ENCODE measurements at regions not wholly inside any gene's neighbourhood (a gene's known extent, or its start where the extent isn't known, plus 50 kb on each side); places are given as distances from the start of the nearest gene placed in this dataset.

- intact Hi-C loops (cut with micrococcal nuclease) = no loop called here
- peaks cover 9% of the 10 kb centered on the region for H3K4me1 Mint-ChIP-seq (ENCODE audit: insufficient read depth, unreplicated experiment)
- DNase-seq (ENCODE audit: unreplicated experiment) = no peak
- CTCF ChIA-PET = no interaction called here
- no peaks in the 10 kb centered on the region for H3K9me3 Mint-ChIP-seq (ENCODE audit: unreplicated experiment)
- no peak overlapping the region for H3K4me3 Mint-ChIP-seq (ENCODE audit: unreplicated experiment)
- no peak overlapping the region for H3K27ac Mint-ChIP-seq (ENCODE audit: low read depth, unreplicated experiment)
- POLR2A ChIA-PET = no interaction called here
- peaks cover 7% of the 10 kb centered on the region for H3K36me3 Mint-ChIP-seq (ENCODE audit: insufficient read depth, unreplicated experiment)
- no TSS peak for BruUV-seq (replicated peaks)
- TF ChIP-seq, protein P1, sequence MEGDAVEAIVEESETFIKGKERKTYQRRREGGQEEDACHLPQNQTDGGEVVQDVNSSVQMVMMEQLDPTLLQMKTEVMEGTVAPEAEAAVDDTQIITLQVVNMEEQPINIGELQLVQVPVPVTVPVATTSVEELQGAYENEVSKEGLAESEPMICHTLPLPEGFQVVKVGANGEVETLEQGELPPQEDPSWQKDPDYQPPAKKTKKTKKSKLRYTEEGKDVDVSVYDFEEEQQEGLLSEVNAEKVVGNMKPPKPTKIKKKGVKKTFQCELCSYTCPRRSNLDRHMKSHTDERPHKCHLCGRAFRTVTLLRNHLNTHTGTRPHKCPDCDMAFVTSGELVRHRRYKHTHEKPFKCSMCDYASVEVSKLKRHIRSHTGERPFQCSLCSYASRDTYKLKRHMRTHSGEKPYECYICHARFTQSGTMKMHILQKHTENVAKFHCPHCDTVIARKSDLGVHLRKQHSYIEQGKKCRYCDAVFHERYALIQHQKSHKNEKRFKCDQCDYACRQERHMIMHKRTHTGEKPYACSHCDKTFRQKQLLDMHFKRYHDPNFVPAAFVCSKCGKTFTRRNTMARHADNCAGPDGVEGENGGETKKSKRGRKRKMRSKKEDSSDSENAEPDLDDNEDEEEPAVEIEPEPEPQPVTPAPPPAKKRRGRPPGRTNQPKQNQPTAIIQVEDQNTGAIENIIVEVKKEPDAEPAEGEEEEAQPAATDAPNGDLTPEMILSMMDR (IDR thresholded peaks at IDR 0.05; ENCODE audit: unreplicated experiment) = no peak
- no peaks in the 10 kb centered on the region for H3K27me3 Mint-ChIP-seq (ENCODE audit: insufficient read depth, unreplicated experiment)
These were observed 130.5 kb downstream of the MRPL14 start for GRCh38 chr6:43996618-43997344.

DNA sequence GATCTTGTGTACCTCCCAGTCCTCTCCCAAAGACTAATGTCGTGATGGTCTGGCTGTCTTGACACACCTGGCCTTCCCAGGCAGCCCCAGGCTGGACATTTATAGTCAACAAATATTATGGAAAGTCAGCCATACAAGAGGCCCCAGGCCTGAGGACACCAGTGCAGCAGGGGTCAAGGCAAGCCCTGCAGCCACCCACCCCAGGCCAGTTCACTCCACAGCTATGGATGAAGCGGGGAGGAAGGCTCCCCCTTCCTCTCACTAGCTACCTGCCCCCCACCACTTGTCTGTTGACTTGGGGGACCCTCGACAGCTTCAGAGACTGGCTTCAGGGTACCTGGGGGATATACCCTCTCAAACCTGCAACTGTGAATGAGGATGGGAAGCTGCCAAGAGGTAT lies 132.1 kb downstream of the MRPL14 start:
- TF ChIP-seq, protein P1 (IDR thresholded peaks at IDR 0.05; ENCODE audit: unreplicated experiment) = no peak
- no peak overlapping the region for H3K4me3 Mint-ChIP-seq (ENCODE audit: unreplicated experiment)
- H3K27me3 Mint-ChIP-seq (ENCODE audit: insufficient read depth, unreplicated experiment) = no peaks in the 10 kb centered on the region
- peaks cover 9% of the 10 kb centered on the region for H3K4me1 Mint-ChIP-seq (ENCODE audit: insufficient read depth, unreplicated experiment)
- no peaks in the 10 kb centered on the region for H3K9me3 Mint-ChIP-seq (ENCODE audit: unreplicated experiment)
- H3K36me3 Mint-ChIP-seq (ENCODE audit: insufficient read depth, unreplicated experiment) = peaks cover 7% of the 10 kb centered on the region
- ChIA-PET CTCF (interaction anchor here (0.5 to 1.0 kb wide), 2 partner anchors 9 to 54 kb away, joined by 3 to 4 read pairs; no protein-coding TSS in a partner anchor), POLR2A (no interaction called here)
- DNase-seq (ENCODE audit: unreplicated experiment) = no peak
- BruUV-seq (replicated peaks) = no TSS peak
- no peak overlapping the region for H3K27ac Mint-ChIP-seq (ENCODE audit: low read depth, unreplicated experiment)
- intact Hi-C loops (cut with micrococcal nuclease) = no loop called here

GRCh38 chr6:43993881-43994523 lies 133.2 kb downstream of the MRPL14 start:
- no peaks in the 10 kb centered on the region for H3K9me3 Mint-ChIP-seq (ENCODE audit: unreplicated experiment)
- H3K36me3 Mint-ChIP-seq (ENCODE audit: insufficient read depth, unreplicated experiment) = peaks cover 7% of the 10 kb centered on the region
- BruUV-seq (replicated peaks) = no TSS peak
- peaks cover 9% of the 10 kb centered on the region for H3K4me1 Mint-ChIP-seq (ENCODE audit: insufficient read depth, unreplicated experiment)
- no peak overlapping the region for H3K27ac Mint-ChIP-seq (ENCODE audit: low read depth, unreplicated experiment)
- TF ChIP-seq, protein P1 (IDR thresholded peaks at IDR 0.05; ENCODE audit: unreplicated experiment) = no peak
- intact Hi-C loops (cut with micrococcal nuclease) = no loop called here
- ChIA-PET POLR2A (interaction anchor here (0.6 kb wide), 1 partner anchor 21 kb away, joined by 3 read pairs; no protein-coding TSS in a partner anchor), CTCF (interaction anchor here (0.6 kb wide), 1 partner anchor 184 kb away, joined by 3 read pairs; no protein-coding TSS in a partner anchor)
- H3K27me3 Mint-ChIP-seq (ENCODE audit: insufficient read depth, unreplicated experiment) = no peaks in the 10 kb centered on the region
- H3K4me3 Mint-ChIP-seq (ENCODE audit: unreplicated experiment) = no peak overlapping the region
- no peak for DNase-seq (ENCODE audit: unreplicated experiment)

DNA sequence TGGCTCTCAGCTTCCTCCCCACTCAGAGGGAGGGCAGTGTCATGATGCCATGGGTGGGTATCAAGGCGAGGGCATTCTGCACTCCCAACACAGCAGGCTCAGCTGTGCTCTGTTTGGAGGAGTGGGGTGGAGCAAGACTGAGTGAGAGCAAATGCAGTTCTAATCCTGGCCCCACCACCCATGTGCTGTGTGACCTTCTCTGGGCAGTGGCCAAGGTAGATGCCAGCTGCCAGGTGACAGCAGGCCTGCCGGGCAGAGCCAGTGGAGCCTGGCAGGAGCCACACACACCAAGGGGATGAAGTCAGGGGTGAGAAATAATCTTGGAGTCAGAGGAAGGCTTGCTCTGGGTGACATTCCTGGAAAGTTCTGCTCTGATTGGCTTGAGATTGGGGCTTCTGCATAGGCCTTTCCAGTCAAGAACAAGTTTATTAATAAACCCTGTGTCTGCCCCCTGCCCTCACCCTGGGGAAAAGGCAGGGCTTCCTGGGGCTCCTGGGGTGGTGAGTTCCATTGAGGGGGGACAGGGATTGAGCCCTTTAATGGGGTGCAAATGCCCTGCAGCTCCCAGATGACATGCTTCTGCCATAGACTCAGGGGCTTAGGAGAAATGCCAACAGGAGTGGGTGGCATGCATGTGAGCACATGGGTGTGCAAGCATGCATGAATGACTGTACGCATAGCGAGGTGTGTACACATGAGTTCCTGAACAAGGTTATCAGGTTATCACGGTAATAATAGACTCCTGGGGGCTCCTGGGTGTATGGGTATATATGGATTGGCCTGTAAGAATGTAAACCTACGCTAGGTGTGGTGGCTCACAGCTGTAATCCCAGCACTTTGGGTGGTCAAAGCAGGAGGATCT lies 134.2 kb downstream of the MRPL14 start:
- DNase-seq (ENCODE audit: unreplicated experiment) = no peak
- H3K9me3 Mint-ChIP-seq (ENCODE audit: unreplicated experiment) = no peaks in the 10 kb centered on the region
- ChIA-PET CTCF (interaction anchor here (0.6 to 1.0 kb wide), 2 partner anchors 82 to 321 kb away, joined by 3 to 4 read pairs; no protein-coding TSS in a partner anchor), POLR2A (interaction anchor here (0.6 to 1.0 kb wide), 2 partner anchors 39 to 69 kb away, joined by 3 read pairs; no protein-coding TSS in a partner anchor)
- H3K27me3 Mint-ChIP-seq (ENCODE audit: insufficient read depth, unreplicated experiment) = no peaks in the 10 kb centered on the region
- H3K4me1 Mint-ChIP-seq (ENCODE audit: insufficient read depth, unreplicated experiment) = peaks cover 9% of the 10 kb centered on the region
- intact Hi-C loops (cut with micrococcal nuclease) = no loop called here
- no peak overlapping the region for H3K27ac Mint-ChIP-seq (ENCODE audit: low read depth, unreplicated experiment)
- peaks cover 7% of the 10 kb centered on the region for H3K36me3 Mint-ChIP-seq (ENCODE audit: insufficient read depth, unreplicated experiment)
- no TSS peak for BruUV-seq (replicated peaks)
- TF ChIP-seq, protein P1 (IDR thresholded peaks at IDR 0.05; ENCODE audit: unreplicated experiment) = no peak
- H3K4me3 Mint-ChIP-seq (ENCODE audit: unreplicated experiment) = no peak overlapping the region

Data from MCF 10A (cell line).